Colonic mucosa (tissue), 4 donors: ENCODE measurements at regions not wholly inside any gene's neighbourhood (a gene's known extent, or its start where the extent isn't known, plus 50 kb on each side); places are given as distances from the start of the nearest gene placed in this dataset.

Experiments
- DNase-seq: peaks from one replicate; pipeline ENCODE4 v3.0.0-alpha.2; 2020
- H3K27ac ChIP-seq: fragments of 200-600 bp; one replicate; pipeline ENCODE4 v1.8.0; 2021
- H3K27me3 ChIP-seq: fragments of 200-600 bp; one replicate; pipeline ENCODE4 v1.8.0; 2021
- H3K36me3 ChIP-seq: fragments of 200-600 bp; one replicate; pipeline ENCODE4 v1.8.0; 2021
- H3K4me1 ChIP-seq: fragments of 200-600 bp; one replicate; pipeline ENCODE4 v1.8.0; 2021; ENCODE audit warnings: mild to moderate bottlenecking
- H3K4me3 ChIP-seq: fragments of 200-600 bp; one replicate; pipeline ENCODE4 v1.8.0; 2021
- H3K9ac ChIP-seq, 2 donors: one replicate each; pipeline ENCODE4 v1.7.0; 2013; ENCODE audit warnings: control low read depth in 2 of 2, low read depth in 2 of 2, low read length in 2 of 2
- H3K9me3 ChIP-seq: fragments of 200-600 bp; one replicate; pipeline ENCODE4 v1.8.0; 2021
- CTCF ChIP-seq: fragments of 200-600 bp; IDR thresholded peaks from one replicate; pipeline ENCODE4 v1.8.0; 2022; ENCODE audit warnings: antibody characterized with exemption, mild to moderate bottlenecking
- intact Hi-C: fragments of 100-400 bp; cut with DNase I; formaldehyde crosslinking; loops from one replicate; pipeline ENCODE4 v1.14.1; 2022
- donor health status: healthy.
- donor health status: DM: no; HTN: no; CAD: no.
- donor health status: DM: no; HTN: no; CAD: no.

GRCh38 chr14:22397221-22397737 is 191.7 kb downstream of the DAD1 start:
- Histone ChIP-seq H3K27ac (no peak overlapping the region), H3K9ac (no peak overlapping the region), H3K4me1 (no peaks in the 10 kb centered on the region), H3K4me3 (no peak overlapping the region), H3K36me3 (no peaks in the 10 kb centered on the region), H3K9me3 (no peaks in the 10 kb centered on the region), H3K27me3 (no peaks in the 10 kb centered on the region)
- intact Hi-C loops = no loop called here
- DNase-seq = no peak
- TF ChIP-seq CTCF = no peak

- Histone ChIP-seq H3K4me3 (no peak overlapping the region), H3K9me3 (no peaks in the 10 kb centered on the region), H3K9ac (no peak overlapping the region), H3K27ac (no peak overlapping the region), H3K36me3 (no peaks in the 10 kb centered on the region), H3K27me3 (no peaks in the 10 kb centered on the region), H3K4me1 (no peaks in the 10 kb centered on the region)
- TF ChIP-seq CTCF = no peak
- intact Hi-C loops = no loop called here
- no peak for DNase-seq
Measured at GRCh38 chr14:22395803-22396202, 193.2 kb downstream of the DAD1 start.

- Histone ChIP-seq H3K4me1 (no peaks in the 10 kb centered on the region), H3K9ac (no peak overlapping the region), H3K36me3 (no peaks in the 10 kb centered on the region), H3K4me3 (no peak overlapping the region), H3K9me3 (no peaks in the 10 kb centered on the region), H3K27ac (no peak overlapping the region), H3K27me3 (no peaks in the 10 kb centered on the region)
- intact Hi-C loops = no loop called here
- DNase-seq = no peak
- TF ChIP-seq CTCF = no peak
Measured at GRCh38 chr14:22394616-22395015, 194.4 kb downstream of the DAD1 start.

- Histone ChIP-seq H3K27ac (no peak overlapping the region), H3K4me3 (no peak overlapping the region), H3K9ac (no peak overlapping the region), H3K9me3 (no peaks in the 10 kb centered on the region), H3K36me3 (no peaks in the 10 kb centered on the region), H3K4me1 (no peaks in the 10 kb centered on the region), H3K27me3 (no peaks in the 10 kb centered on the region)
- DNase-seq = no peak
- no peak for TF ChIP-seq CTCF
- intact Hi-C loops = no loop called here
Measured at GRCh38 chr14:22393796-22394195, 195.2 kb downstream of the DAD1 start.

- intact Hi-C loops = no loop called here
Measured at GRCh38 chr14:22391908-22392565, 197.0 kb downstream of the DAD1 start.

More at GRCh38 chr14:22391908-22392565, 197.0 kb downstream of the DAD1 start:
- H3K27me3 ChIP-seq = no peaks in the 10 kb centered on the region
- no peaks in the 10 kb centered on the region for H3K36me3 ChIP-seq
- no peak overlapping the region for H3K27ac ChIP-seq
- DNase-seq = peak; percentile 57
- no peak overlapping the region for H3K4me3 ChIP-seq
- no peaks in the 10 kb centered on the region for H3K9me3 ChIP-seq
- H3K4me1 ChIP-seq = no peaks in the 10 kb centered on the region
- peak; percentile 39 for TF ChIP-seq CTCF
- no peak overlapping the region for H3K9ac ChIP-seq
